Right ventricle myocardium inferior (tissue), 1 donor: ENCODE measurements at regions not wholly inside any gene's neighbourhood (a gene's known extent, or its start where the extent isn't known, plus 50 kb on each side); places are given as distances from the start of the nearest gene placed in this dataset.
"Not testable (repeated sequence)": the region's sequence is repeated elsewhere in the genome, so short reads cannot be mapped to it uniquely, and the experiment has no call there.

Experiments
- ATAC-seq: fragments of 200-7000 bp; cut with Tn5 transposase; one replicate; pipeline ENCODE4 v1.9.1; 2020; ENCODE audit warnings: mild to moderate bottlenecking, moderate library complexity
- DNase-seq: peaks from one replicate; pipeline ENCODE4 v3.0.0; 2021; ENCODE audit errors: missing footprints
- intact Hi-C: fragments of 100-400 bp; cut with DNase I; formaldehyde crosslinking; loops from one replicate; pipeline ENCODE4 v1.11.0; 2022
- donor health status: DM: no; HTN: yes; CAD: no; lungs with severe emphysema.

DNA sequence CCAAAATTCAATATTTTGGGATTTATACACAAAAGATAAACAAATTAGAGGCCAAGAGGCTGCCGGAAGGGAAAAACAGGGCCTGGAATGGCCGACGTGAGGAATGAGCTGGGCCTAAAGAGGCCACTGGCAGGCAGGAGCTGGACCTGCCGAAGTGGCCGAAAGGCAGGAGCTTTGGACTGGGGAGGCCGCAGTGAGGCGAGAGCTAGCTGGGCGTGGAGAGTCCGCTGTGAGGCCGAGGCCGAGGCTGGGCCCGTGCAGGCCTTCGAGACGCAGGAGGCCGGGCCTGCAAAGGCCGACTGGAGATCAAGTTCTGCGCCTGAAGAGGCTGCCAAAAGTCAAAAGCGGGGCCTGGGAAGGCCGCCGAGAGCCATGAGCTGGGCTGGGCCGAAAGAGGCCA lies 316.5 kb downstream of the OR4F29 start:
- ATAC-seq, intact Hi-C loops: not testable (repeated sequence)
- DNase-seq = peak; percentile 40

DNA sequence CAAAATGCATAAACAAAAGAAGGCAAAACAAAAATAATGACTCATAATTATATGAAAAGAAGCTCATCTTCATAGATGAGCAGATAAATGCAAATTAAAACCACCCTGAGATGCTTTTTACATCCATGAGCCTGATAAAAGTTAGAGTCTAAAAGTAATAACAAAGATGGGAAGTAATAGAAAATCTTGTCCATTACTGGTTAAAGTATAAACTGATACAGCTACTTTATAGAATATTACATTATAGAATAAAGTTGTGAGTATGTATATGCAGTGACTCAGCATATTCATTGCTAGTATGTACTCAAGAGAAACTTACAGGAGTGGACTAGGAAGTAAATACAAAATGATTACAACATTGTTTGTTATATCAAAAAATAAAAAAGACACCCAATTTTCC lies 333.0 kb downstream of the OR4F29 start:
- ATAC-seq, intact Hi-C loops, DNase-seq: not testable (repeated sequence)

DNA sequence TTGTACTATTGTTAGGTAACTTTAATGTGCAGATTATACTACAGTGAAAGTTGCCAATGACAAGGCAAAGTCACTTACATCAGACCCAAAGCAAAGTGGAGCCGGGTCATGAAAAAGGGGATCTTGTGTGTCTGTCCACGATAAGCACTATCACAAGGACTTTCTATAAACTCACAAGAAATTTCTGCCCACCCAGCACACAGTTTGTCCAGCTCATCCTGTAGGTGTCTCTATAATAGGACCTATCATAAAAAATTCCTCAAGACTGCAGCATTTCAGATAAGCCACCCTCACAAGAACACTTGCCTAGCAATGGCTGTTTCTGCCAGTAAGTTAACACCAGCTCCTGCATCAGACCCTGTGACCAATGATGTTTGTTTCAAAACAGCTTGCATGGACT lies 335.9 kb downstream of the OR4F29 start:
- ATAC-seq, intact Hi-C loops, DNase-seq: not testable (repeated sequence)

- ATAC-seq, intact Hi-C loops, DNase-seq: not testable (repeated sequence)
Observed at GRCh38 chr1:104776-105175, 346.7 kb downstream of the OR4F29 start.

DNA sequence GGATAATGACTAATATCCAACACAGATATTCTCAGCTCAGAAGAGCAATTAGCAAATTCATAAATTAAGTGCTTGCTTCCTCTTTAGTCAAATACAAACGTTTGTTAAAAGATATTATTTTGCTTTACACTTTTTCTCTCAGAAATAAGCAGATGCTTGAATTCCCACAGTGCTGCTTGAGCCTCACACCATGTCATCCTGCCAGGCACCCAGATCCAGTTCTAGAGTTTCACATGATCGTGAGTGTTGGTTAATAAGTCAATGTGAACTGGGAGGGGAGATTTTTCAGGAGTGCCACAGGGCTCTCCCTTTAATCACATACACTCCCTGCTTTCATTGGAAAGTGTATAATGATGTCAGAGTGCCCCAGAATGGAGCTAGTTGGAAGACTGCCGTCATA lies 352.0 kb downstream of the OR4F29 start:
- DNase-seq, intact Hi-C loops, ATAC-seq: not testable (repeated sequence)

GRCh38 chr1:98811-99210 lies 352.7 kb downstream of the OR4F29 start:
- intact Hi-C loops, ATAC-seq: not testable (repeated sequence)

GRCh38 chr1:91279-91678 lies 360.2 kb downstream of the OR4F29 start:
- DNase-seq, ATAC-seq, intact Hi-C loops: not testable (repeated sequence)

More at GRCh38 chr1:98811-99210, 352.7 kb downstream of the OR4F29 start:
- not testable (repeated sequence) for DNase-seq

DNA sequence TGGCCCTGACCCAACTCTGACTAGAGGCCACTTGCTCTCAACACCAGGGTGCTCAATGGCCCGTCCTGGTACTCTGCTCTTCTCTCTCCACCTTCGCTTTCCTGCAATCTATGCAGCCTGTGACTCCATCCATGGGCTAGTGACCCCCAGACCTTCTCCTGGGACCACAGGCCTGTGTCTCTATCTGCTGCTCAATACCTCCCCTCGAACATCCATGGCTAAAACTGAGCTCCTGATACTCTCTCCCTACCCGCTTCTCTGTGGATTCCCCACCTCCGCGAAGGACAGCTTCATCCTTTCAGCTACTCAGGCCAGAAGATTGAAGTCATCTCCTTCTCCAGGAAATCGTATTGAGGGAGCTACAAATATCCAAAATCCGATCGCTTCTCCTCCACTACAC lies 363.4 kb downstream of the OR4F29 start:
- DNase-seq, intact Hi-C loops, ATAC-seq: not testable (repeated sequence)

DNA sequence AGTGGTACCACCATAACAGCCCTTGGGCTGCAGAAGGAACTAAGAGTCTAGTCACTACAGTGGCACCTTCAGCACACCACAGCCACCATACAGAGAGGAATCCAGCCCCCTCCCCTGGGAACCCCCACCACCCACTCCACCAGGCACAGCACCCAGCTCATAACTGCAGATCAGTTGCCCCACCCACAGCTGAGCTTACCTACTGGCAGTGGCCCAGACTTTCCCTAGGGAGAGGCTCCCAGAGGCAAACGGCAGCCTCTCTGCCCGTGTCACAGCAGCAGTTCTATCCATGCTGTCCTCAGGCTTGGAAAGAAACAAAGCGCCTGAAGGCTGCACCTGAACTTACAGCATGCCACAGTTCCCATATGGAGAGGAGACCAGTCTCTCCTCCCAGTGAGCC lies 372.3 kb downstream of the OR4F29 start:
- DNase-seq, intact Hi-C loops, ATAC-seq: not testable (repeated sequence)

- DNase-seq, intact Hi-C loops, ATAC-seq: not testable (repeated sequence)
Observed at GRCh38 chr1:65119-65518, 386.4 kb downstream of the OR4F29 start, which contains the start of gene OR4F5. Gene OR4F5 (plus strand): TSS chr1:65419.

- DNase-seq, intact Hi-C loops, ATAC-seq: not testable (repeated sequence)
Observed at GRCh38 chr1:56014-56531, 395.4 kb downstream of the OR4F29 start.

DNA sequence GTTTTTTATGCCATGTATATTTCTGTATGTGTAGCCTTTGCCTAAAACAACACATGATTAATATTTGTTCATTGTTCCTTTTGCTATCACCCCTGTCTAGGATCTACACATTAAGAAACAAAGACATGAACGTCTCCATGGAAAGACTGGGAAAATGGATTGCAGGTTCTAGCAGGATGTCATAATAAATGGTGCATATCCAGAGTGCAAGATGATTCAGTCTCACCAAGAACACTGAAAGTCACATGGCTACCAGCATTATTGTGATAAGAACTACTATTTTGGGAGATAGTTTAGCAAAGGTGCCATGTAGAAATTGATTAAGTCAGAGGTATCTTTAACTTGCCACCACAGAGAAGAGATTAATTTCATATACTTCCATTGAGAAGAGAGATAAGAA lies 398.3 kb downstream of the OR4F29 start:
- ATAC-seq, DNase-seq, intact Hi-C loops: not testable (repeated sequence)

DNA sequence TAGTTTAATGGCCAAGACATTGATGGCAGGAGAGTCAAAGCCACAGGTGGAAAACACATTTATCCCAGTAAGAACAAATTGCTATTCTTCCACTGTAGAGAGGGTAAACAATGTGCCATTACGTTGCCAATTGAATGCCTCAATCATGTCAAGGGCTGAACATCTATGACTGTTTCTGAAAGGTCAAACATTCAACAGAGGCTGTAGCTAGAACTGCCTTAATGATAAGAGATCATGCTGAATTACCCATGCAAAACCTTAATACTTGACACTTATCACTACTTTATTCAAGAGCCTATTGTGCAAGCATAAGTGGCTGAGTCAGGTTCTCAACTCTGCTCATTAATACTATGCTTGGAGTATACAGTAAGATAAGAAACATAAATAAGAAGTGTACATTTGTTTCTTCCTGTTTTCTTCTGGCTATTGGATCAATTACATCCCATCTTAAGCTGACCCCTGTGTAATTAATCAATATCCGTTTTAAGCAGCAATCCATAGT lies 409.5 kb downstream of the OR4F29 start:
- ATAC-seq, DNase-seq, intact Hi-C loops: not testable (repeated sequence)

DNA sequence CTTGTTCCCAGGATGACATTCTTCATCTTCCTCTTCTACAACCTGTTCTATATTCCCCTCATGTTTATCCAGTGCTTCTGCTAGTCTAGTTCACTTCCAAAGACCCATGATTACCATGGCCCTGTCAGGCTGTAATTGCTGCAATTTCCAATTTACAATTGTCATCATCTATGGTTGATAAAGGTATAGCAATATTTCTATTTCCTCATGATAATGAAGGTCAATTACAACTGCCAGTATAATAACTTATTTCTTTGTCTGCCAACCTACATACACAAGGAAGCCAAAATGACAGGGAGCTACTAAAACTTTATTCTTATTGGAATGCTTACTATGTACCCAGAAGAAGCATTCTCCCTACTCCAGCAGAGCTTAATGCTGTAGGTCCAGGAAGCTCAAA lies 410.3 kb downstream of the OR4F29 start:
- ATAC-seq, intact Hi-C loops, DNase-seq: not testable (repeated sequence)

DNA sequence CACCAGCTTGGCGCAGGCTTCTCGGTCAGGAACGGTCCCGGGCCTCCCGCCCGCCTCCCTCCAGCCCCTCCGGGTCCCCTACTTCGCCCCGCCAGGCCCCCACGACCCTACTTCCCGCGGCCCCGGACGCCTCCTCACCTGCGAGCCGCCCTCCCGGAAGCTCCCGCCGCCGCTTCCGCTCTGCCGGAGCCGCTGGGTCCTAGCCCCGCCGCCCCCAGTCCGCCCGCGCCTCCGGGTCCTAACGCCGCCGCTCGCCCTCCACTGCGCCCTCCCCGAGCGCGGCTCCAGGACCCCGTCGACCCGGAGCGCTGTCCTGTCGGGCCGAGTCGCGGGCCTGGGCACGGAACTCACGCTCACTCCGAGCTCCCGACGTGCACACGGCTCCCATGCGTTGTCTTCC lies 422.3 kb downstream of the OR4F29 start:
- intact Hi-C loops, ATAC-seq, DNase-seq: not testable (repeated sequence)

DNA sequence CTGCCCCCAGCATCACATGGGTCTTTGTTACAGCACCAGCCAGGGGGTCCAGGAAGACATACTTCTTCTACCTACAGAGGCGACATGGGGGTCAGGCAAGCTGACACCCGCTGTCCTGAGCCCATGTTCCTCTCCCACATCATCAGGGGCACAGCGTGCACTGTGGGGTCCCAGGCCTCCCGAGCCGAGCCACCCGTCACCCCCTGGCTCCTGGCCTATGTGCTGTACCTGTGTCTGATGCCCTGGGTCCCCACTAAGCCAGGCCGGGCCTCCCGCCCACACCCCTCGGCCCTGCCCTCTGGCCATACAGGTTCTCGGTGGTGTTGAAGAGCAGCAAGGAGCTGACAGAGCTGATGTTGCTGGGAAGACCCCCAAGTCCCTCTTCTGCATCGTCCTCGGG lies 434.2 kb downstream of the OR4F29 start:
- DNase-seq, ATAC-seq, intact Hi-C loops: not testable (repeated sequence)

GRCh38 chr1:16025-16424 lies 435.5 kb downstream of the OR4F29 start:
- DNase-seq = peak; percentile 47
- intact Hi-C loops, ATAC-seq: not testable (repeated sequence)

GRCh38 chr1:9941-10717 lies 441.3 kb downstream of the OR4F29 start:
- DNase-seq, intact Hi-C loops: not testable (repeated sequence)
- ATAC-seq = peak; percentile 23
